ENCODE measurements at regions not wholly inside any gene's neighbourhood (a gene's known extent, or its start where the extent isn't known, plus 50 kb on each side); places are given as distances from the start of the nearest gene placed in this dataset.

GRCh38 chr6:66861007-66861541, 1154.0 kb upstream of the EYS start:
- no peak for ATAC-seq (replicated peaks)
- no peaks in the 10 kb centered on the region for H3K4me1 Mint-ChIP-seq
- no peak overlapping the region for H3K4me3 Mint-ChIP-seq
- H3K27ac Mint-ChIP-seq, result no peak overlapping the region
- no peaks in the 10 kb centered on the region for H3K27me3 Mint-ChIP-seq
- H3K36me3 Mint-ChIP-seq (ENCODE audit: low read depth), result no peaks in the 10 kb centered on the region
- no peaks in the 10 kb centered on the region for H3K9me3 Mint-ChIP-seq

GRCh38 chr6:66860328-66860727, 1153.3 kb upstream of the EYS start:
- Mint-ChIP-seq H3K9me3 (no peaks in the 10 kb centered on the region), H3K27me3 (no peaks in the 10 kb centered on the region), H3K4me3 (no peak overlapping the region), H3K27ac (no peak overlapping the region), H3K36me3 (ENCODE audit: low read depth) (no peaks in the 10 kb centered on the region), H3K4me1 (no peaks in the 10 kb centered on the region)
- ATAC-seq (replicated peaks), result no peak

GRCh38 chr6:66858196-66858595, 1151.2 kb upstream of the EYS start:
- Mint-ChIP-seq H3K4me3 (no peak overlapping the region), H3K4me1 (no peaks in the 10 kb centered on the region), H3K27ac (no peak overlapping the region), H3K9me3 (no peaks in the 10 kb centered on the region), H3K36me3 (ENCODE audit: low read depth) (no peaks in the 10 kb centered on the region), H3K27me3 (no peaks in the 10 kb centered on the region)
- ATAC-seq (replicated peaks), result no peak

GRCh38 chr6:66854014-66854413, 1147.0 kb upstream of the EYS start:
- no peaks in the 10 kb centered on the region for H3K27me3 Mint-ChIP-seq
- H3K36me3 Mint-ChIP-seq (ENCODE audit: low read depth), result no peaks in the 10 kb centered on the region
- no peak for ATAC-seq (replicated peaks)
- no peaks in the 10 kb centered on the region for H3K9me3 Mint-ChIP-seq
- no peak overlapping the region for H3K4me3 Mint-ChIP-seq
- H3K27ac Mint-ChIP-seq, result no peak overlapping the region
- no peaks in the 10 kb centered on the region for H3K4me1 Mint-ChIP-seq

- H3K4me1 Mint-ChIP-seq, result no peaks in the 10 kb centered on the region
- no peak for ATAC-seq (replicated peaks)
- no peaks in the 10 kb centered on the region for H3K36me3 Mint-ChIP-seq (ENCODE audit: low read depth)
- H3K27ac Mint-ChIP-seq, result no peak overlapping the region
- no peaks in the 10 kb centered on the region for H3K27me3 Mint-ChIP-seq
- no peaks in the 10 kb centered on the region for H3K9me3 Mint-ChIP-seq
- no peak overlapping the region for H3K4me3 Mint-ChIP-seq
Measured at GRCh38 chr6:66851930-66852329, 1144.9 kb upstream of the EYS start.

GRCh38 chr6:66849843-66850242, 1142.8 kb upstream of the EYS start:
- ATAC-seq (replicated peaks), result no peak
- no peaks in the 10 kb centered on the region for H3K36me3 Mint-ChIP-seq (ENCODE audit: low read depth)
- no peaks in the 10 kb centered on the region for H3K4me1 Mint-ChIP-seq
- no peaks in the 10 kb centered on the region for H3K27me3 Mint-ChIP-seq
- H3K27ac Mint-ChIP-seq, result no peak overlapping the region
- no peaks in the 10 kb centered on the region for H3K9me3 Mint-ChIP-seq
- no peak overlapping the region for H3K4me3 Mint-ChIP-seq

- ATAC-seq (replicated peaks), result no peak
- peaks cover 4% of the 10 kb centered on the region for H3K9me3 Mint-ChIP-seq
- no peaks in the 10 kb centered on the region for H3K27me3 Mint-ChIP-seq
Measured at GRCh38 chr6:66848244-66848953, 1141.4 kb upstream of the EYS start.

GRCh38 chr6:66838764-66839163, 1131.7 kb upstream of the EYS start:
- Mint-ChIP-seq H3K27me3 (no peaks in the 10 kb centered on the region), H3K36me3 (ENCODE audit: low read depth) (no peaks in the 10 kb centered on the region), H3K4me1 (no peaks in the 10 kb centered on the region), H3K27ac (no peak overlapping the region), H3K4me3 (no peak overlapping the region), H3K9me3 (peaks cover 14% of the 10 kb centered on the region)
- no peak for ATAC-seq (replicated peaks)

More at GRCh38 chr6:66848244-66848953, 1141.4 kb upstream of the EYS start:
- Mint-ChIP-seq H3K27ac (no peak overlapping the region), H3K4me1 (no peaks in the 10 kb centered on the region), H3K36me3 (ENCODE audit: low read depth) (no peaks in the 10 kb centered on the region), H3K4me3 (no peak overlapping the region)

- no peaks in the 10 kb centered on the region for H3K4me1 Mint-ChIP-seq
- no peak for ATAC-seq (replicated peaks)
Measured at GRCh38 chr6:66825539-66825938, 1118.5 kb upstream of the EYS start.

GRCh38 chr6:66814156-66814555, 1107.1 kb upstream of the EYS start:
- ATAC-seq (replicated peaks), result no peak
- no peaks in the 10 kb centered on the region for H3K36me3 Mint-ChIP-seq (ENCODE audit: low read depth)

More at GRCh38 chr6:66825539-66825938, 1118.5 kb upstream of the EYS start:
- Mint-ChIP-seq H3K4me3 (no peak overlapping the region), H3K27ac (no peak overlapping the region), H3K27me3 (no peaks in the 10 kb centered on the region), H3K9me3 (peaks cover 9% of the 10 kb centered on the region), H3K36me3 (ENCODE audit: low read depth) (no peaks in the 10 kb centered on the region)

GRCh38 chr6:66808771-66809170, 1101.7 kb upstream of the EYS start:
- ATAC-seq (replicated peaks), result no peak
- H3K36me3 Mint-ChIP-seq (ENCODE audit: low read depth), result no peaks in the 10 kb centered on the region
- H3K4me1 Mint-ChIP-seq, result no peaks in the 10 kb centered on the region
- H3K9me3 Mint-ChIP-seq, result no peaks in the 10 kb centered on the region
- no peak overlapping the region for H3K4me3 Mint-ChIP-seq
- H3K27ac Mint-ChIP-seq, result no peak overlapping the region
- no peaks in the 10 kb centered on the region for H3K27me3 Mint-ChIP-seq

More at GRCh38 chr6:66814156-66814555, 1107.1 kb upstream of the EYS start:
- no peaks in the 10 kb centered on the region for H3K4me1 Mint-ChIP-seq
- H3K9me3 Mint-ChIP-seq, result peaks cover 3% of the 10 kb centered on the region
- H3K27me3 Mint-ChIP-seq, result no peaks in the 10 kb centered on the region
- no peak overlapping the region for H3K4me3 Mint-ChIP-seq
- H3K27ac Mint-ChIP-seq, result no peak overlapping the region

GRCh38 chr6:66796987-66797386, 1090.0 kb upstream of the EYS start:
- ATAC-seq (replicated peaks), result no peak
- H3K36me3 Mint-ChIP-seq (ENCODE audit: low read depth), result no peaks in the 10 kb centered on the region
- no peak overlapping the region for H3K4me3 Mint-ChIP-seq
- H3K27me3 Mint-ChIP-seq, result no peaks in the 10 kb centered on the region
- no peaks in the 10 kb centered on the region for H3K4me1 Mint-ChIP-seq
- H3K27ac Mint-ChIP-seq, result no peak overlapping the region
- peaks cover 5% of the 10 kb centered on the region for H3K9me3 Mint-ChIP-seq

GRCh38 chr6:66788579-66788978, 1081.6 kb upstream of the EYS start:
- H3K4me3 Mint-ChIP-seq, result no peak overlapping the region

GRCh38 chr6:66772800-66773199, 1065.8 kb upstream of the EYS start:
- H3K4me1 Mint-ChIP-seq, result no peaks in the 10 kb centered on the region
- peaks cover 5% of the 10 kb centered on the region for H3K9me3 Mint-ChIP-seq
- no peak overlapping the region for H3K27ac Mint-ChIP-seq
- no peaks in the 10 kb centered on the region for H3K27me3 Mint-ChIP-seq
- no peaks in the 10 kb centered on the region for H3K36me3 Mint-ChIP-seq (ENCODE audit: low read depth)
- ATAC-seq (replicated peaks), result no peak
- no peak overlapping the region for H3K4me3 Mint-ChIP-seq

More at GRCh38 chr6:66788579-66788978, 1081.6 kb upstream of the EYS start:
- Mint-ChIP-seq H3K27ac (no peak overlapping the region), H3K9me3 (peaks cover 9% of the 10 kb centered on the region), H3K4me1 (no peaks in the 10 kb centered on the region), H3K36me3 (ENCODE audit: low read depth) (no peaks in the 10 kb centered on the region), H3K27me3 (no peaks in the 10 kb centered on the region)
- ATAC-seq (replicated peaks), result no peak

- Mint-ChIP-seq H3K36me3 (ENCODE audit: low read depth) (no peaks in the 10 kb centered on the region), H3K4me1 (no peaks in the 10 kb centered on the region), H3K27ac (no peak overlapping the region), H3K4me3 (no peak overlapping the region), H3K27me3 (no peaks in the 10 kb centered on the region), H3K9me3 (peaks cover 5% of the 10 kb centered on the region)
- ATAC-seq (replicated peaks), result no peak
Measured at GRCh38 chr6:66771626-66772025, 1064.6 kb upstream of the EYS start.
